HG03103 (cell line): ENCODE measurements at regions not wholly inside any gene's neighbourhood (a gene's known extent, or its start where the extent isn't known, plus 50 kb on each side); places are given as distances from the start of the nearest gene placed in this dataset.

Experiments
- ATAC-seq: cut with Tn5 transposase; IDR thresholded peaks from one replicate; pipeline ENCODE4 v1.9.1; 2021; ENCODE audit warnings: low read depth; ENCODE audit not compliant: unreplicated experiment

- ATAC-seq: no peak
Observed at GRCh38 chr14:43249116-43249515, 1258.0 kb downstream of the FSCB start.

GRCh38 chr14:43247877-43248276 is 1259.2 kb downstream of the FSCB start:
- ATAC-seq: no peak

GRCh38 chr14:43244142-43244625 is 1262.9 kb downstream of the FSCB start:
- ATAC-seq: no peak

GRCh38 chr14:43243168-43243567 is 1263.9 kb downstream of the FSCB start:
- no peak for ATAC-seq

GRCh38 chr14:43232261-43232660 is 1274.8 kb downstream of the FSCB start:
- no peak for ATAC-seq

- ATAC-seq: no peak
Observed at GRCh38 chr14:43215524-43215923, 1291.6 kb downstream of the FSCB start.

GRCh38 chr14:43207189-43207588 is 1299.9 kb downstream of the FSCB start:
- ATAC-seq: no peak

GRCh38 chr14:43204816-43205215 is 1302.3 kb downstream of the FSCB start:
- ATAC-seq: no peak

GRCh38 chr14:43200519-43200918 is 1306.6 kb downstream of the FSCB start:
- ATAC-seq: no peak

GRCh38 chr14:43198465-43198864 is 1308.6 kb downstream of the FSCB start:
- ATAC-seq: no peak

- no peak for ATAC-seq
Observed at GRCh38 chr14:43184540-43184939, 1322.5 kb downstream of the FSCB start.

- no peak for ATAC-seq
Observed at GRCh38 chr14:43183916-43184315, 1323.2 kb downstream of the FSCB start.

GRCh38 chr14:43175896-43176295 is 1331.2 kb downstream of the FSCB start:
- no peak for ATAC-seq

GRCh38 chr14:43172899-43173548 is 1334.1 kb downstream of the FSCB start:
- ATAC-seq: no peak

GRCh38 chr14:43169722-43170121 is 1337.4 kb downstream of the FSCB start:
- ATAC-seq: no peak

- no peak for ATAC-seq
Observed at GRCh38 chr14:43168371-43168925, 1338.6 kb downstream of the FSCB start.

GRCh38 chr14:43166163-43166562 is 1340.9 kb downstream of the FSCB start:
- no peak for ATAC-seq

- ATAC-seq: no peak
Observed at GRCh38 chr14:43165651-43166050, 1341.4 kb downstream of the FSCB start.

GRCh38 chr14:43161477-43161876 is 1345.6 kb downstream of the FSCB start:
- no peak for ATAC-seq

- ATAC-seq: no peak
Observed at GRCh38 chr14:43157661-43158060, 1349.4 kb downstream of the FSCB start.

- no peak for ATAC-seq
Observed at GRCh38 chr14:43155924-43156323, 1351.2 kb downstream of the FSCB start.

GRCh38 chr14:43155258-43155657 is 1351.8 kb downstream of the FSCB start:
- ATAC-seq: no peak
